ENCODE measurements at regions not wholly inside any gene's neighbourhood (a gene's known extent, or its start where the extent isn't known, plus 50 kb on each side); places are given as distances from the start of the nearest gene placed in this dataset.
"Not testable (repeated sequence)": the region's sequence is repeated elsewhere in the genome, so short reads cannot be mapped to it uniquely, and the experiment has no call there.

DNA sequence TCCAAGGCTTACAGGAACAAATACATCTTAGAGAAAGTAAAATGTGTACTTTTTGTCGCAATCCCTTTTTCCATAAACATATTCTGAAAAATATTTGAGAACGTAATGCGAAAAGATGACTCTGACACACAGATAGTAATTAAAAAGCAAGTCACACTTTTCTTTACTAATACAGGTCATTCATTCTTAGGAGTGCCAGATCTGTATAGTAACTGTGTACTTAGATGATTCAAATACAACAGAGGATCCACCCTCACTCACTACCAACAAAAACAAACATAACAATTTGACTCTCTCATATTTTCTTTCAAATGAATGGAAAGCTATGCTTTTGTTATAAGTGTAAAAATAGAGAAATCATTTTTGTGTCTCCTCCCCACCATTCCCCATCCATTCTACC lies 795.4 kb downstream of the SLC6A15 start:
- no peak for DNase-seq

DNA sequence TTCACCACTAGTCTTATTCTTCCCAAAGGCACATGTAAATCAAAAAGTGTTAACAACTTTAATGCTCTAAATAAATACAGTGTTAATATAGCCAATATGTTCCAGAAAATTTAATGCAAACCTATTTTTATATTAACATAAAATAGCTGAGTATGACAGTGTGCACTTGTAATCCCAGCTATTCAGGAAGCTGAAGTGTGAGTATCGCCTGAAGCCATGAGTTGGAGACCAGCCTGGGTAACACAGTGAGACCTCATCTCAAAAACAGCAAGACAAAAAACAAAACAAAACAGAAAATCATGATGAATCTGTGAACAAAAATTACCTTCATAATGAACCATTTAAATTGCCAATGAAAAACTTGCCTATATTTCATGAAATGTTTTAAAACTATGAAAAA lies 798.9 kb downstream of the SLC6A15 start:
- DNase-seq, result no peak

DNA sequence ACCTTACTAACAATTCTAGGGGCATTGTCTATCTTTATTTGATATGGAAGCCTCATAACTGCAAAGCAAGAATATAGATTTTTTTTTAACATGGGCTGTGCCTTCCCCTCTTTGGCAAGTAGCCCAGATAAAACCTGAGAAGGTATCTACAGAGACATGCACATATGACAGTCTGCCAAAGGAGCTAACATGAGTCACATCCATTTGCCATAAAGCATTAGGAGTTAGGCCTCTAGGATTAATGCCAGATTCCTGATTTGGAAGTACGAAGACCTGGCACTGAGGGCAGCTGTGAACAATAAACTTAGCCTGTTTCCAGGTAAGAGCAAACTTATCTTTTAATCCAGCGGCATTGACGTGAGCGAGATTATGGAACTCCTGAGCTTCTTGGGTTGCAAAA lies 808.7 kb downstream of the SLC6A15 start:
- DNase-seq, result not testable (repeated sequence)

DNA sequence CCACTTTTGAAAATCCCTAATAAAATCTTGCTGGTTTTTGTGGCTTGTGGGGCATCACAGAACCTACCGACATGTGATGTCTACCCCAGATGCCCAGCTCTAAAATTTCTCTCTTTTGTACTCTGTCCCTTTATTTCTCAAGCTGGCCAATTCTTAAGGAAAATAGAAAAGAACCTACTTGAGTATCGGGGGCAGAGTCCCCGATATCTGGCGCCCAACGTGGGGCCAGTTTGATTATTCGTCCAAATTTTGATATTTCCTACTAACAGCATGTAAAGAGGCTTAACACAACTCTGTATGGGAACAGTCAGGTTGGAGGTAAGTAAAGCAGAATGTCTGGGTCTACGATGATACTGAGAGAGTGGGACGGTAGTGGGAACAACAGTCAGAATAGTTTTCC lies 810.6 kb downstream of the SLC6A15 start:
- not testable (repeated sequence) for DNase-seq

DNA sequence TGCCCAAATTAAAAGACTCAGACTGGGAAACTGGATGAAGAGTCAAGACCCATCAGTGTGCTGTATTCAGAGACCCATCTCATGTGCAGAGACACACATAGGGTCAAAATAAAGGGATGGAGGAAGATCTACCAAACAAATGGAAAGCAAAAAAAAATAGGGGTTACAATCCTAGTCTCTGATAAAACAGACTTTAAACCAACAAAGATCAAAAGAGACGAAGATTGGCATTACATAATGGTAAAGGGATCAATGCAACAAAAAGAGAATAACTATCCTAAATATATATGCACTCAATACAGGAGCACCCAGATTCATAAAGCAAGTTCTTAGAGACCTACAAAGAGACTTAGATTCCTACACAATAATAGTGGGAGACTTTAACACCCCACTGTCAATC lies 813.0 kb downstream of the SLC6A15 start:
- not testable (repeated sequence) for DNase-seq

DNA sequence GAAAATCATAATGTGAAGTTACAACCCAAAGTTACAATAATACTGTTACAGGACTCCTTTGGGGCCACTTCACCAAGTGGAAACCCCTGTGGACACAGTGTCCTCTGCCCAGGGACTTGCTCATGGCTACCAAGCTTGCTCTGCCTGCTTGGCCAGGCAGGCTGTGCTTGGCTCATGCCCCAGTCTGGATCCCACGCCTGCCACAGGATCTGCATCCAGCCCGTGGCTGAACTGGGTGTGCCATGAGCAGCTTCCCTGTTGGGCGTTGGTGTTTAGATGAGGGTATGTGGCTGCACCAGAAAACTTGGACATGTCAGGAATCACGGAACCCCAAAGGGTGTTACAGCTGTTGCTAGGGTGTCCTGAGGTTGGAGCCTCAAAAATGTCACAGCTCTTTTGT lies 820.9 kb downstream of the SLC6A15 start:
- no peak for DNase-seq

DNA sequence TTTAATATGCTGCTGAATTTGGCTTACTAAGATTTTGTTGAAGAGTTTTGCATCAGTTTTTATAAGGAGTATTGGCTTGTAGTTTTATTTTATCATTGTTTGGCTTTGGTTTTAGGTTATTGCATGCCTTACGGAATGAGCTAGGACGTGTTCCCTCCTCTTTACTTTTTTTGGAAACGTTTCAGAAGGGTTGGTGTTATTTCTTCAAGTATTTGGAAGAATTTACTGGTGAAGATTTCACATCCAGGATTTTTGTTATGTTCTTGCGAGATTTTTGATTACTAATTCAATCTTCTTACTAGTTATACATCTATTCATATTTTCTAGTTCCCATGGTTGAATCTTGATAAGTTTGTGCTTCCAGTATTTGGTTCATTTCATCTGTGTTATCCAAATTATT lies 823.2 kb downstream of the SLC6A15 start:
- no peak for DNase-seq

DNA sequence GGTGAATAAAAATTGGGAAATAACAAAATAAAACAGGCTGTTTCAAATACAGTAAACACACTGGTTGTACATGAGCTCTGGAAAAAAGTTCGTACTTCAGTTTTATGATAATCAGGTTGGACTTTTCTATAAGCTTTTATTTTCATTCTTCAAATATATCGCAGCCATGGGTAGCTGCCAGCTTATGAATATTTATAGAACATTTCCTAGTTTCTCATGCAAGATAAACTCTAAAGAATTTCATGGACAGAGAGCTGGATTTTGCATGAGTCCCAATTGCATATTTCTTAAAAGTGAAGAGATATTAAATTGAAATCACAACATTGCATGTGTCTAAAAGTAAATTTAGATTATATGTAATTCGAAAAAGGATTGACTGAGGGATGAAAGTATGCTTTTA lies 827.6 kb downstream of the SLC6A15 start:
- DNase-seq, result no peak

DNA sequence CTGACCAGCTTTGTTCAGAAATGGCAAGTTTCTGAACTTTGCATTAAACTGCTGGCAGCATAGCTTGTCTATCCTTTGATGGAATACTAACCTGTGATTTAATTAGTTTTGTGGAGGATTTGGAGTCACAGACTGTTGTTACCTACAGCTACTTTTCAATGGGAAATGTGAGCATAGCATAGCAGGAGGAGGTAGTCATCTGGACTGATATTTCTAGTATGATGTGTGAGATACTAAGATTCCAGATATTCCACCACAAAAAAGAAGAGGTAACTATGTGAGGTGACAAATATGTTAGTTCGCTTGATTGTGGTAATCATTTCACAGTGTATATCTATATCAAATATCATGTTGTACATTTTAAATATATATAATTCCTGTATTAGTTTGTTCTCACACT lies 833.0 kb downstream of the SLC6A15 start:
- DNase-seq, result no peak

DNA sequence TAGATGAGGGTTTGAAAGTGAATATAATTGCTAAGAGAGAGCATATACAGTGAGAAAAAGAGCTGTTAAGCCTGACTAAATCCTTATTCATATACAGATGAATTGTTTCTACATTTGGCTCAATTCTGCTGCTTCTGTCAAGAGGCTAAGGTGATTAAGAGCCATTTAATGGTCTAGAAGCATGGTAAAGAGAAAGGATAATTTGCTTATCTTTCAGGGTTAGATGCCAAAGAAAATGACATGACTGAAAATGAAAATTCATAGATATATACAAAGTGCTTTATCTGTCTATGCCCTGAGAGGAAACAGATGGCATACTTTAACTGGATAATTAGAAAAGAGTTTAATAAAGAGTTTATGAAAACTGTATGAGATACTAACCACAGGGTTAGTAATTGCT lies 834.9 kb downstream of the SLC6A15 start:
- no peak for DNase-seq

DNA sequence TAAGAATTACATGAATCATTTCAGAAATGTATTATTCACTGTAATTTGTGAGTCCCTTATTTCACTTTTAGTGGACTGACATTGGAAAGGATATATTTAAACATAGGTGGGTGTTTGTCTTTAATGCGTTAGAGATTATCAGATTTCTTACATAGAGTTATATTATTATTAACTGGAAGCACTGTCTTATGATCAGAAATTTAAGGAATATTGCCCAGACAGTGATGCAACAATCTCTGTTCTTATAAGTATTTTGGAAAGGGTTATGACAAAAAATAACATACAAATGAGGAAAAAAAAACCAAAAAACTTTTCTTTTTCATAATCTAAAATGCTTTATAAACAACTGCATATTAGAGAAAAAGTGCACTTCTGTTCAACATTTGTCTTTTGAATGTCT lies 836.6 kb downstream of the SLC6A15 start:
- no peak for DNase-seq

DNA sequence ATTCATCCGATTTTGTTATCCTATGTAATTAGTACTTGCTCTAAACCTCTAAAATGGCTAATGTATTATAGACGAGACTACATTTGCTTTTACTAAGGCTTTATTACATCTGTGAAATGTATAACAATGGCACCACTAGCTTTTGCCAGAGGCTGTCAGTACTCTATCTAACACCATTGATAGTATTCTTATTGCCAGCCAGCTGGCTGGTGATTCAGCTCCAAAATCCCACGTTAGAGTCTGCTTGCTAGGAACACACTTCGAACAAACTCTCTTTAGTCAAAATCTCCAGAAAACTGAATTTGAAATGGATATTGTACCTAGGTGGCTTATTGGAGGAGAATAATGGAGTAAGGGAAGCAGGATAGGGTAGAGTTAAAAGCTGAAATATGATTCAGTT lies 839.2 kb downstream of the SLC6A15 start:
- no peak for DNase-seq

DNA sequence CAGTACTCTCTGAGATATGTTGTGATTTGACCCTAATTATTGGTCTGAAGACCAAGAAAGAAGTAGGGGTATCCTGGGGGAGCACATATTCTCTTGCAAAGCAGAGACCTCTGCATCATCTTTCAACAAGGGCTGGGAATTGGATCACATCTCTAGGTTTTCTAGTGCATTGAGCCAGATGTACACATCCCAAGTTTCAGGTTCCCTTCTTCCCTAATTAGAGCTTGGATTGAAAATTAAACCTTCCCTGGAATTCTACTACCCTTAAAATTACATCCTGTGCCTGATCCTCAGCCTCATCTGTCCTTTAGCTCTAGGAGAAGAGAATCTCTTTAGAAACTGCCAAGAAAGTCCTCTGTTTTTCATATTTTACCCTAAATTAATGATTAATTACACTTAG lies 839.6 kb downstream of the SLC6A15 start:
- DNase-seq, result no peak

DNA sequence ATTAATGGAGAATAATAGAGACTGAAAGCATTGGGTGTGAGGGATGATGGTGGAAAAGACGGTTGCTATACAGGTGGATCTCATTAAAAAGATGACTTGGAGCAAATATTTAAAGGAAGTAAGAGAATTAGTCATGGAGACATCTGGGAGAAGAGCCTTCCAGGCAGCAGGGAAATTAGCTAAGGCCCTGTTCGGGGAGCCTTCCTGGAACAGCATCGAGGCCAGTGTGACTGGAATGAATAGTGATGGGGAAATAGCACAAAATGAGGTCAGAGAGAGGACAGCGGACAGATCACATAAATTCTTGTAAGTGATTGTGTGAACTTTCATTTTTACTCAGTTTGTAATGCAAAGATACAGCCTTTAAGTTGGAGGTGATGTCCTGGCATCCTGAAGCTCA lies 842.3 kb downstream of the SLC6A15 start:
- no peak for DNase-seq

DNA sequence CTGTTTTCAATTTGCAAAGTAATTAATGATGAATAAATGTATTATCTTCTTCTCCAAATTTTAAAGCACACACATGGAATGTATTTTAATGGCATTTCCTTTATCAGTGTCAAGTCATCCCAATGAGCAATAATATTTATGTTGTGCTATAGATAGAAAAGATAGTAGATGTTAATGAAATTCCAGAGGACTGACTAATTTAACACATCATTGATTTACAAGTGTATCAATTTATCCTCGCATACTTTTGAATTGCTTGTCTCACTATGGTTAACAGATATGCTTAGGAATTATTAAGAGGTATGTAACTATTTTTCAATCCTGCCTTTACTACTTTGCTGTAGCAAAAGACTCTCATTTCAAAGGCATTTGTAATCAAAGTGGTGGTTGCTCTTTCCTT lies 842.9 kb downstream of the SLC6A15 start:
- DNase-seq, result no peak

DNA sequence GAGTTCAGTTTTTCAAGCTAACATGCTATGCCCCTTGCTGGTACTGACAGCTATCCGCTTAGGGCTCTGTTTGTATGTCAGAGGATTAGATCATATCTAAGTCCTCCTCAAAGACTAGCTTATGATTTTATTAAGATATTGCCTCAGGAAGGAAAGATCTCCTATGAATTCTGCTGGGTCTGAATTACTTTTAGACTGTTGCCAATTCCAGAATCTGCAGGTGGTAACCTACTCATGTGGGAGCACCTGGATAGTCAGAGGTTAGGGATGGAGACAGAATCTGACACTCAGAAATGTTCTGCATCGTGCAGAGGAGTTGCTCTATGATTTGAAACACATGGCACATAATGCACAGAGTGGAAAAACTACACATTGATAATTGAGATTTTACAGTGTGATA lies 843.4 kb downstream of the SLC6A15 start:
- no peak for DNase-seq

DNA sequence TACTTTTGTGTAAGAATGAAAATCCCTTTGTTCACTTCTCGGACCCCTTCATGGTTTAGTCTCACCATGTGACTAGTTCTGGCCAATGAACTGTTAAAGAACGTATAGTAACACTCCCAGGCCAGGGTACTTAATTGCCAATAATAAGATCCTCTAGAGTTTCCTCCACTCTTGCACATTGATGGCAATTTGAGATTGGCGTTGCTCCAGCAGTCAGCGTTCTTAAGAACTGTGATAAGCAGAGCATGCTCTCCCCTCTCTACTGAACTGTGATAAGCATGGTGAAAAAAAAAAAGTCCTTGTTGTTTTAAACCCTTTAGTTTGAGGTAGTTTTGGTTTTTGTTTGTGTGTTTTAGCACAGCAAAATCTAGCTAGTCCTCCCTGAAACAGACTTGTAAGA lies 854.5 kb downstream of the SLC6A15 start:
- no peak for DNase-seq

DNA sequence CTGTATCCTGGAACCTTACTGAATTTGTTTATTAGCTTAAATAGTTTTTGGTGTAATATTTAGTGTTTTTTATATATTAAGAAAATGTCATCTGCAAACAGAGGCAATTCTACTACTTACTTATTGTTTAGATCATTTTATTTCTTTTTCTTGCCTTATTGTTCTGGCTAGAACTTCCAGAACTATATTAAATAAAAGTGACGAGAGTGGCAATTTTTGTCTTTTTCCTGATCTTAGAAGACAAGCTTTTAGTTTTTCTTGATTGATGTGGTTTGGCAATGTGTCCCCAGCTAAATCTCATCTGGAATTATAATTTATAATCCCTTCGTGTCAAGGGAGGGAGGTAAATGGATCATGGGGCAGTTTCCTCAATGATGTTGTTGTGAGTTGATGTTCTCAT lies 857.8 kb downstream of the SLC6A15 start:
- no peak for DNase-seq

DNA sequence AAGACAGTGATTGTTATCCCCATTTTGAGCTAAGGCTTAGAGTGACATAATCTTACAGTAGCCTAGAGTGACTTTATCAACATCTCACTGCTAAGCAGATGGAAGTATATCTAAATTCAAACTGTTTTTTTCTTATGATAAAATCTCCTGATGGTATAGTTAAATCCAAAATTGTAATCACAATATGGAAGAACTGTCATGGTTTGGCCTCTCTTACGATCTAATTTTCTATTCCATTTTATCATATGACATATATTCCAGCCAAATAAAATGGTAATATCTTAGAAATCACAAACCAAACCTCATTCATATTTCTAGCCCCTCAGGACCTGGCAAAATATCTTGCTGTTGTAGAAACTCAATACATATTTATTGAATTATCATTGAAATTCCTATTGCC lies 864.7 kb downstream of the SLC6A15 start:
- no peak for DNase-seq

DNA sequence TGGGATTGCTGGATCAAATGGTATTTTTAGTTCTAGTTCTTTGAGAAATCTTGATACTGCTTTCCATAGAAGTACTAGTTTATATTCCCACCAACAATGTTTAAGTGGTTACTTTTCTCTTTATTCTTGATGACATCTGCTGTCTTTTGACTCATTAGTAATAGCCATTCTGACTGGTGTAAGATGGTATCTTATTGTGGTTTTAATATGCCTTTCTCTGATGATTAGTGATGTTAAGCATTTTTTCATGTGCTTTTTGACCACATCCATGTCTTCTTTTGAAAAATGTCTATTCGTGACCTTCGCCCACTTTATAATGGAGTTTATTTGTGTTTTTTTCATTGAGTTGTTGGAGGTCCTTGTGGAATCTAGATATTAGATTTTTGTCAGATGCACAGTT lies 865.7 kb downstream of the SLC6A15 start:
- DNase-seq, result no peak

DNA sequence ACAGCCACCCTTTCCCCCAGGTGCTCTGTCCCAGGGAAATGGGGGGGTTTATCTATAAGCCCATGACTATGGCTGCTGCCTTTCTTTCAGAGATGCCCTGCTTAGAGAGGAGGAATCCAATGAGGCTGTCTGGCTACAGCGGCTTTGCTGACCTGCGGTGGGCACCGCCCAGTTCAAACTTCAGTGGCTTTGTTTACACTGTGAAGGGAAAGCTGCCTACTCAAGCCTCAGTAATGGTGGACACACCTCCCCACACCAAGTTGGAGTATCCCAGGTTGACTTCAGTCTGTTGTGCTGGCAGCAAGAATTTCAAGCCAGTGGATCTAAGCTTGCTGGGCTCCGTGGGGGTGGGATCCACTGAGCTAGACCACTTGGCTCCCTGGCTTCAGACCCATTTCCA lies 869.2 kb downstream of the SLC6A15 start:
- no peak for DNase-seq

DNA sequence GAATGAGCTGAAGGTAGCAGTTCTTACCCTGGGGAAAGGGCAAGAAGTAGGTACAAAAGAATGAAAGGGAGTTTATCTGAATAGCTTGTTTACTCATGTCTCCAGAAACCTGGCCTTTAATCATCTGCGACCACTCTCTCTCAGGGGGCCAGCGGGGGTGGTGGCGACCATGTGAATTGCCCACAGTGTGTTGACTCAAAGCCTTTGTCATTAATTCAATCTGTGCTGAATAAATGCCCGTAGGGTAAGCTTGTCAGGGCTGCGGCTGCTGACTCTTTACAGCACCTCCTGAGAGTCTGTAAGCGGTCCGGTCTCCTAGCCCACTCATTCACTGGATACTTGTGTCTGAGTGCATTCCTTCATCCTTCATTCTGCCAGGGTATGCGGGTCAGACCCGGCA lies 874.4 kb downstream of the SLC6A15 start:
- DNase-seq, result no peak

DNA sequence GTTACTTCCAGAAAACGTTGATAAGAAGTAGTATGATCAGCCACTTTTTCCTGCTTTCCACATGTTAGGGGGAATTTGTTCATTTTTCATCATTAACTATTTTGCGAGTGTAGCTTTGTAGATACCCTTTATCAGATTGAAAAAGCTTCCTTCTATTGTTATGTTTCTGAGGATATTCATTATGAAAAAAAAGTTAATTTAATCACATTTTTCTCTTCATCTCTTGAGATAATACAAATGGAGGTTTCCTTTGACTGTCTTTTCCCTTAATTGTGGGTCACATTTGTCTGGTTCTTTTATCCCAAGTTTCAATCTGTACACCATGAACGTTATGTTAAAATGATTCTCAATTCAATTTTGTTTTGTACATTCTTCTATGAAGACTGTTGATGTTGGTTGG lies 875.7 kb downstream of the SLC6A15 start:
- no peak for DNase-seq

DNA sequence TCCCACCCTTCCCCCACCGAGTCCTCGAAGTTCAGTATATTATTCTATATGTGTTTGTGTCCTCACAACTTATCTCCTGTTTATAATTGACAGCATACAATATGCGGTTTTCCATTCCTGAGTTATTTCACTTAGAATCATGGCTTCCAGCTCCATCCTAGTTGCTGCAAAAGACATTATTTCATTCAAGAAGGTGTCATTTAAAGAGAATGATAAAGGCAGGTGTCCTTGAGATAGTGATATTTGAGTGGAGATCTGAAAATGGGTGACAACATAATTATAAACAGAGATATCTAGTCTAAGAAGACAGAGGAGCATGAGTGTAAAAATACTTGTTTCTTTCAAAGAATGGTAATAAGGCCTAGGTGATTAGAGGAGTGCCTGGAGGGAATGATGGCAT lies 876.8 kb downstream of the SLC6A15 start:
- DNase-seq, result no peak

DNA sequence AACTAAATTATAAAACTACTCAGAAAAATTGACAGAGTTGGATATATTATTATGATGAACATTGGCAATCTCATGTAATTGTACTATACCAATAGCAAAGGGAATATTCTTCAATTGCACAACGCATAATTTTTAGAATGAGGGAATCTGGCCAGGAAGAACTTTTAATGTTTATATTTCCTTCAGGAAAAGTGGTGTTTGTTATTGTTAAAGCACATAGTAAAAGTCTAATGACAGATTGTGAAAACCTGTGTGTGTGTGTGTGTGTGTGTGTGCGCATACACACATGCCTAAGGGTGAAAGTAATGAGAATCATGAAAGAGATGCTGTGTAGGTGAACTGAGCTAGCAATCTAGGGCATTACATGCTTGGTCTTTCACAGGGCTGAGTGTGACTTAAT lies 877.7 kb downstream of the SLC6A15 start:
- no peak for DNase-seq

DNA sequence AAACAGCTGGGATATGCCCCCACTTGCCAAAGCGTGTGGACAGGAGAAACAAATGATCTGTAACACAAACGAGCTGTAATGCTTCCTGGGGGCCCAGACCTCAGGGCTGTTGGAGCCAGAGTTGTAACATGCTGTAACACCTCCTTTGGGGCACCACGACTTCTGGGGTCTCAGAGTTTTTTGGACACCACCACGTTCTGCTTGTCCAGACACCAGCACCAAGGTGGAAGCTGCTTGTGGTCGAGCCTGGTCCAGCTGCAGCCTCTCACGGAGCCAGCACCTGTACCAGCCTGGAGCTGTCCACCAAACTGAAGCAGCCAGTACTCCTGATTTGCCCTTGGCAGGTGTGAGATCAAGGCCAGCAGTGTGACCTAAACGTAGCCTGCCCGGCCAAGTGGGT lies 879.4 kb downstream of the SLC6A15 start:
- DNase-seq, result no peak
